Right ventricle myocardium superior (tissue), 1 donor: ENCODE measurements at regions not wholly inside any gene's neighbourhood (a gene's known extent, or its start where the extent isn't known, plus 50 kb on each side); places are given as distances from the start of the nearest gene placed in this dataset.
"Not testable (repeated sequence)": the region's sequence is repeated elsewhere in the genome, so short reads cannot be mapped to it uniquely, and the experiment has no call there.

Experiments used
- ATAC-seq: fragments of 200-7000 bp; cut with Tn5 transposase; one replicate; pipeline ENCODE4 v1.9.1; 2020; ENCODE audit warnings: mild to moderate bottlenecking; ENCODE audit not compliant: poor library complexity
- DNase-seq: peaks from one replicate; pipeline ENCODE4 v3.0.0-alpha.2; 2020
- intact Hi-C: fragments of 100-400 bp; cut with DNase I; formaldehyde crosslinking; loops from one replicate; pipeline ENCODE4 v1.11.2; 2022
- donor health status: DM: no; HTN: yes; CAD: no; lungs with severe emphysema.

GRCh38 chr6:154919806-154920205 is 75.3 kb upstream of the TIAM2 start:
- ATAC-seq, result no peak
- intact Hi-C loops, result no loop called here
- DNase-seq, result no peak

- no peak for ATAC-seq
- intact Hi-C loops, result no loop called here
Measured at GRCh38 chr6:154920495-154921200, 74.5 kb upstream of the TIAM2 start.

GRCh38 chr6:154921482-154921881 is 73.6 kb upstream of the TIAM2 start:
- ATAC-seq (no peak), DNase-seq (no peak)
- intact Hi-C loops, result no loop called here

More at GRCh38 chr6:154920495-154921200, 74.5 kb upstream of the TIAM2 start:
- DNase-seq, result no peak

- intact Hi-C loops, result no loop called here
- no peak for DNase-seq
- ATAC-seq, result no peak
Measured at GRCh38 chr6:154923199-154923869, 71.8 kb upstream of the TIAM2 start.

GRCh38 chr6:154925130-154925529 is 70.0 kb upstream of the TIAM2 start:
- ATAC-seq, result no peak
- intact Hi-C loops, result loop anchor here (5.0 kb wide), 1 partner anchor 247 kb away; no protein-coding TSS in a partner anchor
- DNase-seq, result no peak

GRCh38 chr6:154926366-154926765 is 68.7 kb upstream of the TIAM2 start:
- DNase-seq (no peak), ATAC-seq (no peak)
- intact Hi-C loops, result loop anchor here (5.0 kb wide), 1 partner anchor 246 kb away; no protein-coding TSS in a partner anchor

GRCh38 chr6:154928325-154928922 is 66.7 kb upstream of the TIAM2 start:
- peak; percentile 58 for ATAC-seq
- DNase-seq, result no peak
- intact Hi-C loops, result loop anchor here (5.0 kb wide), 1 partner anchor 244 kb away; no protein-coding TSS in a partner anchor

GRCh38 chr6:154930451-154930851 is 64.7 kb upstream of the TIAM2 start:
- DNase-seq, result no peak
- intact Hi-C loops, result no loop called here
- ATAC-seq, result no peak

- ATAC-seq (no peak), DNase-seq (no peak)
- intact Hi-C loops, result no loop called here
Measured at GRCh38 chr6:154931711-154932424, 63.2 kb upstream of the TIAM2 start.

GRCh38 chr6:154932515-154933027 is 62.5 kb upstream of the TIAM2 start:
- intact Hi-C loops, result no loop called here
- no peak for ATAC-seq
- DNase-seq, result no peak

- no peak for DNase-seq
- intact Hi-C loops, result no loop called here
- no peak for ATAC-seq
Measured at GRCh38 chr6:154933181-154933827, 61.8 kb upstream of the TIAM2 start.

GRCh38 chr6:154937306-154938220 is 57.6 kb upstream of the TIAM2 start:
- intact Hi-C loops, result no loop called here
- no peak for ATAC-seq
- DNase-seq, result no peak

GRCh38 chr6:154938221-154938580 is 56.9 kb upstream of the TIAM2 start:
- no peak for ATAC-seq
- intact Hi-C loops, result no loop called here
- no peak for DNase-seq

GRCh38 chr6:154938727-154939285 is 56.3 kb upstream of the TIAM2 start:
- intact Hi-C loops, DNase-seq, ATAC-seq: not testable (repeated sequence)

GRCh38 chr6:154942770-154943169 is 52.3 kb upstream of the TIAM2 start:
- no peak for DNase-seq
- ATAC-seq, result no peak
- intact Hi-C loops, result no loop called here

GRCh38 chr6:154945271-154945890 is 49.7 kb upstream of the TIAM2 start:
- no peak for ATAC-seq
- intact Hi-C loops, result no loop called here
- no peak for DNase-seq
